ENCODE measurements at regions not wholly inside any gene's neighbourhood (a gene's known extent, or its start where the extent isn't known, plus 50 kb on each side); places are given as distances from the start of the nearest gene placed in this dataset.

DNA sequence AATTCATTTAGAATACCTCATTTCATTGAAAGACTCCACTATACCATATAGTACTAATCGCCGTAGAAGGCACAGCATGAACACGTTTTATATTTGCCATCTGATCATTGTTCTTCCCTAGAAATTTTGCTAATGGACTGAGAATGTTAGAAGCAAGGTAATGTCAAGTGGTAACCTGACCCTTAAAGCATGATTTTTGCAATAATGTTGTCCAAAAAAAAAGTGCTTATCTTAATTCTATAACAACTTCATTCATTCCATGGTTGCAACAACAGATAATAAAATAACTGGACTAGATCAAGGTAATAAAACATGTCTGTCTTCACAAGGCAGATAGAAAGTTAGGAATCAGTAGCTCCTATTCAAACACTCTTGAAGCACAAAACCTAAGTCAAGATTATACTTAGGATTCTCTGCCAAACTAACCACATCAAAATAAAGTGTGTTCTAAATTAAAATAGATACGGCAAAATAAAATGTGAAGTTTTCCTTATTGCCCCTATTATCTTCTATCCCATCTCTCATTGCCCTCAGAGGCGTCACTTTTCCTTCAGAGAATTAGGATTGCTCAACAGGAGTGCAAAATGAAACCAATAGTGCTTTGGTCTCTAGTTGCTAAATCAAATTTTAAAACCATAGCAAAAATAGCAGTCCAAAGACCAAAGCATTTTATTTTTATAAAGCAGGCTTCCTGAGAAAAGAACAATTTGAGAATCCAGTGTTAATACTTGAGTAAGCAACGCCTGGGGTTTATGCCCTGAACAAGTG lies 317.4 kb upstream of the UBE2E2 start:
- Mint-ChIP-seq H3K36me3 (no peaks in the 10 kb centered on the region), H3K27ac (no peak overlapping the region), H3K4me1 (no peaks in the 10 kb centered on the region), H3K9me3 (no peaks in the 10 kb centered on the region), H3K4me3 (no peak overlapping the region), H3K27me3 (ENCODE audit: low read depth) (no peaks in the 10 kb centered on the region)
- no peak for TF ChIP-seq ZNF423 (CRISPR knock-in tag; IDR thresholded peaks at IDR 0.05)
- TF ChIP-seq, protein P1, sequence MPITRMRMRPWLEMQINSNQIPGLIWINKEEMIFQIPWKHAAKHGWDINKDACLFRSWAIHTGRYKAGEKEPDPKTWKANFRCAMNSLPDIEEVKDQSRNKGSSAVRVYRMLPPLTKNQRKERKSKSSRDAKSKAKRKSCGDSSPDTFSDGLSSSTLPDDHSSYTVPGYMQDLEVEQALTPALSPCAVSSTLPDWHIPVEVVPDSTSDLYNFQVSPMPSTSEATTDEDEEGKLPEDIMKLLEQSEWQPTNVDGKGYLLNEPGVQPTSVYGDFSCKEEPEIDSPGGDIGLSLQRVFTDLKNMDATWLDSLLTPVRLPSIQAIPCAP (CRISPR knock-in tag; IDR thresholded peaks at IDR 0.05) = no peak
- TF ChIP-seq, protein P2, sequence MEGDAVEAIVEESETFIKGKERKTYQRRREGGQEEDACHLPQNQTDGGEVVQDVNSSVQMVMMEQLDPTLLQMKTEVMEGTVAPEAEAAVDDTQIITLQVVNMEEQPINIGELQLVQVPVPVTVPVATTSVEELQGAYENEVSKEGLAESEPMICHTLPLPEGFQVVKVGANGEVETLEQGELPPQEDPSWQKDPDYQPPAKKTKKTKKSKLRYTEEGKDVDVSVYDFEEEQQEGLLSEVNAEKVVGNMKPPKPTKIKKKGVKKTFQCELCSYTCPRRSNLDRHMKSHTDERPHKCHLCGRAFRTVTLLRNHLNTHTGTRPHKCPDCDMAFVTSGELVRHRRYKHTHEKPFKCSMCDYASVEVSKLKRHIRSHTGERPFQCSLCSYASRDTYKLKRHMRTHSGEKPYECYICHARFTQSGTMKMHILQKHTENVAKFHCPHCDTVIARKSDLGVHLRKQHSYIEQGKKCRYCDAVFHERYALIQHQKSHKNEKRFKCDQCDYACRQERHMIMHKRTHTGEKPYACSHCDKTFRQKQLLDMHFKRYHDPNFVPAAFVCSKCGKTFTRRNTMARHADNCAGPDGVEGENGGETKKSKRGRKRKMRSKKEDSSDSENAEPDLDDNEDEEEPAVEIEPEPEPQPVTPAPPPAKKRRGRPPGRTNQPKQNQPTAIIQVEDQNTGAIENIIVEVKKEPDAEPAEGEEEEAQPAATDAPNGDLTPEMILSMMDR (IDR thresholded peaks at IDR 0.05) = no peak
- TF ChIP-seq, protein P3, sequence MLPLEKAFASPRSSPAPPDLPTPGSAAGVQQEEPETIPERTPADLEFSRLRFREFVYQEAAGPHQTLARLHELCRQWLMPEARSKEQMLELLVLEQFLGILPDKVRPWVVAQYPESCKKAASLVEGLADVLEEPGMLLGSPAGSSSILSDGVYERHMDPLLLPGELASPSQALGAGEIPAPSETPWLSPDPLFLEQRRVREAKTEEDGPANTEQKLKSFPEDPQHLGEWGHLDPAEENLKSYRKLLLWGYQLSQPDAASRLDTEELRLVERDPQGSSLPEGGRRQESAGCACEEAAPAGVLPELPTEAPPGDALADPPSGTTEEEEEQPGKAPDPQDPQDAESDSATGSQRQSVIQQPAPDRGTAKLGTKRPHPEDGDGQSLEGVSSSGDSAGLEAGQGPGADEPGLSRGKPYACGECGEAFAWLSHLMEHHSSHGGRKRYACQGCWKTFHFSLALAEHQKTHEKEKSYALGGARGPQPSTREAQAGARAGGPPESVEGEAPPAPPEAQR (CRISPR knock-in tag; IDR thresholded peaks at IDR 0.05) = no peak
- no peak for TF ChIP-seq ETV6 (CRISPR knock-in tag; IDR thresholded peaks at IDR 0.05)
- no peak for TF ChIP-seq HMGA2 (CRISPR knock-in tag; IDR thresholded peaks at IDR 0.05)
- TF ChIP-seq FOXK1 (CRISPR knock-in tag; IDR thresholded peaks at IDR 0.05) = no peak
- TF ChIP-seq, protein P4, sequence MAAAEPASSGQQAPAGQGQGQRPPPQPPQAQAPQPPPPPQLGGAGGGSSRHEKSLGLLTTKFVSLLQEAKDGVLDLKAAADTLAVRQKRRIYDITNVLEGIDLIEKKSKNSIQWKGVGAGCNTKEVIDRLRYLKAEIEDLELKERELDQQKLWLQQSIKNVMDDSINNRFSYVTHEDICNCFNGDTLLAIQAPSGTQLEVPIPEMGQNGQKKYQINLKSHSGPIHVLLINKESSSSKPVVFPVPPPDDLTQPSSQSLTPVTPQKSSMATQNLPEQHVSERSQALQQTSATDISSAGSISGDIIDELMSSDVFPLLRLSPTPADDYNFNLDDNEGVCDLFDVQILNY (CRISPR knock-in tag; IDR thresholded peaks at IDR 0.05) = no peak
- TF ChIP-seq ZBTB21 (CRISPR knock-in tag; IDR thresholded peaks at IDR 0.05; ENCODE audit: borderline replicate concordance) = no peak
- TF ChIP-seq, protein P5, sequence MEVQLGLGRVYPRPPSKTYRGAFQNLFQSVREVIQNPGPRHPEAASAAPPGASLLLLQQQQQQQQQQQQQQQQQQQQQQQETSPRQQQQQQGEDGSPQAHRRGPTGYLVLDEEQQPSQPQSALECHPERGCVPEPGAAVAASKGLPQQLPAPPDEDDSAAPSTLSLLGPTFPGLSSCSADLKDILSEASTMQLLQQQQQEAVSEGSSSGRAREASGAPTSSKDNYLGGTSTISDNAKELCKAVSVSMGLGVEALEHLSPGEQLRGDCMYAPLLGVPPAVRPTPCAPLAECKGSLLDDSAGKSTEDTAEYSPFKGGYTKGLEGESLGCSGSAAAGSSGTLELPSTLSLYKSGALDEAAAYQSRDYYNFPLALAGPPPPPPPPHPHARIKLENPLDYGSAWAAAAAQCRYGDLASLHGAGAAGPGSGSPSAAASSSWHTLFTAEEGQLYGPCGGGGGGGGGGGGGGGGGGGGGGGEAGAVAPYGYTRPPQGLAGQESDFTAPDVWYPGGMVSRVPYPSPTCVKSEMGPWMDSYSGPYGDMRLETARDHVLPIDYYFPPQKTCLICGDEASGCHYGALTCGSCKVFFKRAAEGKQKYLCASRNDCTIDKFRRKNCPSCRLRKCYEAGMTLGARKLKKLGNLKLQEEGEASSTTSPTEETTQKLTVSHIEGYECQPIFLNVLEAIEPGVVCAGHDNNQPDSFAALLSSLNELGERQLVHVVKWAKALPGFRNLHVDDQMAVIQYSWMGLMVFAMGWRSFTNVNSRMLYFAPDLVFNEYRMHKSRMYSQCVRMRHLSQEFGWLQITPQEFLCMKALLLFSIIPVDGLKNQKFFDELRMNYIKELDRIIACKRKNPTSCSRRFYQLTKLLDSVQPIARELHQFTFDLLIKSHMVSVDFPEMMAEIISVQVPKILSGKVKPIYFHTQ (CRISPR knock-in tag; IDR thresholded peaks at IDR 0.05) = no peak
- TF ChIP-seq JAZF1 (CRISPR knock-in tag; IDR thresholded peaks at IDR 0.05) = no peak
- TF ChIP-seq, protein P6, sequence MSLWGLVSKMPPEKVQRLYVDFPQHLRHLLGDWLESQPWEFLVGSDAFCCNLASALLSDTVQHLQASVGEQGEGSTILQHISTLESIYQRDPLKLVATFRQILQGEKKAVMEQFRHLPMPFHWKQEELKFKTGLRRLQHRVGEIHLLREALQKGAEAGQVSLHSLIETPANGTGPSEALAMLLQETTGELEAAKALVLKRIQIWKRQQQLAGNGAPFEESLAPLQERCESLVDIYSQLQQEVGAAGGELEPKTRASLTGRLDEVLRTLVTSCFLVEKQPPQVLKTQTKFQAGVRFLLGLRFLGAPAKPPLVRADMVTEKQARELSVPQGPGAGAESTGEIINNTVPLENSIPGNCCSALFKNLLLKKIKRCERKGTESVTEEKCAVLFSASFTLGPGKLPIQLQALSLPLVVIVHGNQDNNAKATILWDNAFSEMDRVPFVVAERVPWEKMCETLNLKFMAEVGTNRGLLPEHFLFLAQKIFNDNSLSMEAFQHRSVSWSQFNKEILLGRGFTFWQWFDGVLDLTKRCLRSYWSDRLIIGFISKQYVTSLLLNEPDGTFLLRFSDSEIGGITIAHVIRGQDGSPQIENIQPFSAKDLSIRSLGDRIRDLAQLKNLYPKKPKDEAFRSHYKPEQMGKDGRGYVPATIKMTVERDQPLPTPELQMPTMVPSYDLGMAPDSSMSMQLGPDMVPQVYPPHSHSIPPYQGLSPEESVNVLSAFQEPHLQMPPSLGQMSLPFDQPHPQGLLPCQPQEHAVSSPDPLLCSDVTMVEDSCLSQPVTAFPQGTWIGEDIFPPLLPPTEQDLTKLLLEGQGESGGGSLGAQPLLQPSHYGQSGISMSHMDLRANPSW (CRISPR knock-in tag; conservative IDR thresholded peaks at IDR 0.05; ENCODE audit: low read depth) = no peak
- no peak for TF ChIP-seq CREM (CRISPR knock-in tag; IDR thresholded peaks at IDR 0.05)
- TF ChIP-seq GTF2I (CRISPR knock-in tag; conservative IDR thresholded peaks at IDR 0.05) = no peak
- no peak for TF ChIP-seq KAT7 (CRISPR knock-in tag; IDR thresholded peaks at IDR 0.05; ENCODE audit: borderline replicate concordance)
- no peak for TF ChIP-seq NR3C1 (CRISPR knock-in tag; conservative IDR thresholded peaks at IDR 0.05; ENCODE audit: low read depth)
- TF ChIP-seq ATF1 (CRISPR knock-in tag; IDR thresholded peaks at IDR 0.05) = no peak
- TF ChIP-seq, protein P7, sequence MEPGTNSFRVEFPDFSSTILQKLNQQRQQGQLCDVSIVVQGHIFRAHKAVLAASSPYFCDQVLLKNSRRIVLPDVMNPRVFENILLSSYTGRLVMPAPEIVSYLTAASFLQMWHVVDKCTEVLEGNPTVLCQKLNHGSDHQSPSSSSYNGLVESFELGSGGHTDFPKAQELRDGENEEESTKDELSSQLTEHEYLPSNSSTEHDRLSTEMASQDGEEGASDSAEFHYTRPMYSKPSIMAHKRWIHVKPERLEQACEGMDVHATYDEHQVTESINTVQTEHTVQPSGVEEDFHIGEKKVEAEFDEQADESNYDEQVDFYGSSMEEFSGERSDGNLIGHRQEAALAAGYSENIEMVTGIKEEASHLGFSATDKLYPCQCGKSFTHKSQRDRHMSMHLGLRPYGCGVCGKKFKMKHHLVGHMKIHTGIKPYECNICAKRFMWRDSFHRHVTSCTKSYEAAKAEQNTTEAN (CRISPR knock-in tag; IDR thresholded peaks at IDR 0.05) = no peak
- ATAC-seq = no peak
- CTCF ChIA-PET = no interaction called here
- no peak for DNase-seq (ENCODE audit: low spot score)
- POLR2A ChIA-PET = no interaction called here

All from WTC11 (cell line).